ENCODE measurements at regions not wholly inside any gene's neighbourhood (a gene's known extent, or its start where the extent isn't known, plus 50 kb on each side); places are given as distances from the start of the nearest gene placed in this dataset.
A peak's percentile ranks its signal among the peaks of the same experiment; 100 is the strongest.
"Not testable (repeated sequence)": the region's sequence is repeated elsewhere in the genome, so short reads cannot be mapped to it uniquely, and the experiment has no call there.

GRCh38 chr18:33853187-33853586 lies 275.2 kb downstream of the ASXL3 start:
- no peak for DNase-seq

DNA sequence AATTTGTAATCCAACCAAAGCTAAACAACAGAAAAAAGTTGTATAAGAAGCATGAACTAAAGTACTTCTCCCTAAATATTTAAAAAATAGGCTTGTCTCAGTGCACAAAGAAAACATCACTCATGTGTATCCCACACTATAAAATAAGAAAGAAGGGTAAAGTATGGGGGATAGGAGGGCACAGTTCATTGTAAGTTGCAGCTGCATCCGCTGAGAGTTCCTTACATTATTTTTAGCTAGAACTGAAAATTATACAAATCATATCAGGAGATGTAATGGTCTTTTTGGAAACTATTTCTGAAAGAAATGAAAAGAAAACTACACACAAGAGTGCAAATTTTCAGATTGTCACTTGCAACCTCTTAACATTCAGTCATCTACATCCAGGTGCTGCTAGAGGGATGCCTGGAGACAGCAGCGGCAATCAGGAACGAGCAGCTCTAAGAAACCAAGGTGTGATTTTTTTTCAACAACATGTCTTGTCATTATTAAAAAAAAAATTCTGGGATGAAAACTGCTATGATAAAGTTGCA lies 273.6 kb downstream of the ASXL3 start:
- no peak for DNase-seq

DNA sequence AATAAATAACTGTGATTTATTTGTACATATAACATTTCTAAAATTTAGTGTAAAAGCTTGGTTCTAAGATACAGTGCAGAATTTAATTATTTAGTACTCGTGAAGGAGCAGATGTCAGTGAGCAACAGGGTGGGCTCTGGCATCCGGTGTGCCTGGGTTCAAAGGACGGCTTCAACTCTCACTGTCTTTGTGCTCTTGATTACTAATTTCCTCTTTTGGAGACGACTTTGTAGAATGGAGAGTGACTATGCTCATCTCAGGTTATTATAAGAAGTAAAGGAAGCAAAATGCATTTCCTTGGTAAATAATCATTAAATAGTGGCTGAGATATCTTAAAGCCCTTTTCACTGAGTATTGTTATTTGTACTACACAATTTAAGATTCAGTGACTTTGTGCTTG lies 271.7 kb downstream of the ASXL3 start:
- no peak for DNase-seq

GRCh38 chr18:33844232-33844631 lies 266.2 kb downstream of the ASXL3 start:
- DNase-seq = no peak

GRCh38 chr18:33841221-33841967 lies 263.4 kb downstream of the ASXL3 start:
- no peak for DNase-seq

DNA sequence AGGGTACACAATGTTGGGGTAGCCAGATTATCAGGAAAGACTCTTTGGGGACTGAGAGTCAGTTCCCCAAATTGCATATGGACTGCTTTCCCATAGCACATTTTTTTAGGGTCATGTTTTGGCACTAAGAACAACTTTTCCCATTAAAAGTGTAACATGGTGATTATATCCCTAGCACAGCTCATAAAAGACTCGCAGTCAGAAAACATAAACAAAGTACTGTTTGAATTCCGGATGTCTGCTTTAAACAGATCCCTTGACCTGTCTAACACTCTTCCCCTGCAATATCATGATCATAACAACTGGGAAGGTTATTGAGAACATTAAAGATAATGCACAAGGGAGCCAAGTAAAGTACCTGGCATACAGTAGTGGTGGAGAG lies 262.2 kb downstream of the ASXL3 start:
- no peak for DNase-seq

DNA sequence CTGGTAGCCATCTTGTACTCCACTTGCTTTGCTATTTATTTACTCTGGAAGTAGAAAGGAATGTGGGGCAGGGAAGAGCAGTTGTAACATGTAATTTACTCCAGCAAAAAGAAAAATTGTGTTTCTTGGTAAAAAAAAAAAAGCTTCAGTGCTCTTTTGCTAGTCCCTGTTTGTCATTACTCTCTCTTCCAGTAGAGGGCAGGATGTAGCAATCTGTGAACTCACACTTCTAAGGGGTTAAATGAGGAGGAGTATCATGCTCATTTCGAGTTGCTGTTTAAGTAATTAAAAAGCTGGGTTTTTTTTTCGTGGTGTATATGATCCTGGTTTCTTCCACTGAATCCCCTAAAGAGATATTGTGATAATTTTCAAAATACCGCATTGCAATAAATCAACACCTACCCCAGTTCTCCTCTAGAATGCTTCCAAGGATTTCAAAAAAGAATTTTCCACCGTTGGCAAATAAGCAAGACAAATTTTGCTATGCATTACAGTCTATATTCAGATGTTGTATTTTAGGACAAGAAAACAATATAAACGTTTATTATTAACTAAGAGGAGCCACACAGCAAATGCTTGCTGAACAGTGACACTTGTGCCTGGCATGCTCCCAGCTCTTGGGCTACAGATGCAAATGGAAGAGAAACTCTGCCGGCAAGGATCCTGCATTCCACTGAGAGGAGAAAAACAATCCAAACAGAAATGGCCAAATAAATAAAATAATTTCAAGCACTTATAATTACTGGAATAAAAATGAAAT lies 261.6 kb downstream of the ASXL3 start:
- DNase-seq = peak; percentile 62

GRCh38 chr18:33838054-33838453 lies 260.0 kb downstream of the ASXL3 start:
- no peak for DNase-seq

DNA sequence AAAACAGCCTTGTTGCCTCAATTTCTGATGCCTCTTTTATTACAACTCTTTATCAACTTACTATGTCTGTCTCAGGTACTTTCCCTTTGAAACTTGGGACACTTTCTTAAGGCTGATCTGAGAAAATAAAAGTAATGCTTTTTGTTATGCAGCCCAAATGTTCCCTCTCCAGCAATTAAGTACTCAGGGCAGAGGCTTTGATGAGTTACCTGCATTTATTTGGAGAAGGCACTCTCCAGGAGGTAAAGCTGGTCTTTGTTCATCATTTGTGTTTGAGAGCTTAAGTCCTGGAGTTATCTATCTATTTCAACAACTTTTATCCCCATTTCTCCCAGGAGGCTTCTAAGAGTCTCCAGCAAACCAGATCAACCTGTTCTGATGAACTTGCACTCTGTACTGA lies 259.2 kb downstream of the ASXL3 start:
- DNase-seq = no peak

DNA sequence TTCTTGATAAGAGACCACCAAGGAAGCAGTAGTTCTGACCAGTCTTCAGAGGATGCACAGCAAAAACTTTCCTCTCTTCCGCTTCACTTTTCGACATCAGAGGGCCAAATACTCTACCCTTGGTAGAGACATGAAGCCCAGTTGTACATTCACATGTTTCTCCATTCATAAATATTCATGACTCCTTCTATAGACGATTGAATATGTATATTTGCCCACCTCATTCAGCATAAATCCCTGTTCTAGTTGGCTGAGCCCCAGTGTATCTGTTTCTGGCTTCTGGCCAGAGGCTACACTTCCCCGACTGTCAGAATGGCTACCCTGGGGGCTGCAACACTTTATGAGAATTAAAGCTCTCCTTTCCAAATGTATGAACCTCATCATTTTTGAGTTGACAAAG lies 258.5 kb downstream of the ASXL3 start:
- DNase-seq = no peak

- DNase-seq = no peak
These were observed 257.4 kb downstream of the ASXL3 start for GRCh38 chr18:33835419-33835818.

DNA sequence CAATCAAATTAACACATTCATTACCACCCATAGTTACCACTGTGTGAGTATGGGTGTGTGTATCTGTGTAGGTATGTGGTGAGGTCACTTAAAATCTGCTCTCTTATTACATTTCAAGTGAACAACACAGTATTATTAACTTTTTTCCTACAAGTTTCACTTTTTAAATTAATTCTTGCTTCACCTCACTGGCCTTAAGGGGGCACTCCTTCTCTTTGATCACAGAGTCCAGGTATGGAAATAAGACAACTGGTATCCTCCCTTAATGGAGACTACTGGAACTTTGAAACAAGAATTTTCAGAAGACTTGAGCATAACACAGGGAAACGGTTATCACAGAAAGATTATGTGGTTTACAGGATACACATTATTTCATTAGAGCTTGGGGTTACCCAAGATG lies 255.8 kb downstream of the ASXL3 start:
- DNase-seq = no peak

- no peak for DNase-seq
These were observed 253.4 kb downstream of the ASXL3 start for GRCh38 chr18:33831424-33831823.

DNA sequence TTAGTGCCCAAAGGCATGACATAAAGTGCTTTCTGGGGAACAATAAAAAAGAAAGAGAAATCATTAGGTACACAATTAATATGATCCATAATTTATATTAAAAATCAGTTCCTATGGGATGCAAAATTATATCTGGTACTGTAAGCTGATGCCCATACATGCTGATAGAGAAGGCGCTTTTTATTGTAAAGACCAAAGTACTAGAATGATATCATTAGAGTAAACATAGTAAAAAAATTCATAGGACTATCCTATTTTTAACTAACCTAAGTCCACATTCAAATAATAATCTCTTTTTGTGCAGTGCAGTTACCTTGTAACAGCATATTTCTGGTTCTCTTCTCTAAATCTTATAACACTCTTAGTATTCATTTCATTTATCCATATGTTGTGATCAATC lies 252.2 kb downstream of the ASXL3 start:
- DNase-seq = no peak

DNA sequence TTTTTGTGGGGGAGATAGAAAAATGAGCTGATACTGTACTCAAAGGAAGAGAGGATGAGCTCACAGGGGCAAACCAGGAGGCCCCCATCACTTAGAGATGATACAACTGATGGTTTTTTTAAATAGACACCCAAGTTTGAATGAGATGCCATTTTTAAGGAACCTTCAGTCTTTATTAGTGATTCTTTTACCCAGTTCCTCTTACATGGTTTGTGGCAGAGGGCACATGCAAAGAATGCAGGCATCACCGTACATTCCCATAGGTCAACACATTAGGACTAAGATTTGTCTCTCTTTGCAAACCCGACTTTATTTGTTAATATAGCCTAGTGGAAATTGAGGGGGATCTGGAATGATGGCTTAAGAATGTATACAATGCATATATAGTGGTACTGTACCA lies 250.9 kb downstream of the ASXL3 start:
- DNase-seq = no peak

DNA sequence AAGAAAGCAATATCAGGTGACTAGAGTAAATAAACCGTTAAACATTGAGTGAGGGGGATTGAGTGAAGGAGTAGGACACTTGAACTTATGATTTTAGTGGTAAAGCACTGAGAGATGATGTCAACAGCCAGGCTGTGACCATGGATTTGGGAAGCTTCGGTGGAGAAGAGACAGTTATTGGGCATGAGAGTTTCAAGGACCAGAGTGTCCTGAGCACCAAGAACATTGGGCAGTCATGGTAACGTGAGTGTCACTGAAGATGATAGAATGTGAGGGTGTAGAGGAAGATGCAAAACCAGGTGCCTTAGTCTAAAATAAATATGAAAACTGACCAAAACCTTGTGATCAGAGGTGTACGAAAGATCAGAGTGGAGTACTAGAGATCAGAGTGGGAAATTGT lies 248.1 kb downstream of the ASXL3 start:
- DNase-seq = no peak

- no peak for DNase-seq
These were observed 243.5 kb downstream of the ASXL3 start for GRCh38 chr18:33821503-33821902.

DNA sequence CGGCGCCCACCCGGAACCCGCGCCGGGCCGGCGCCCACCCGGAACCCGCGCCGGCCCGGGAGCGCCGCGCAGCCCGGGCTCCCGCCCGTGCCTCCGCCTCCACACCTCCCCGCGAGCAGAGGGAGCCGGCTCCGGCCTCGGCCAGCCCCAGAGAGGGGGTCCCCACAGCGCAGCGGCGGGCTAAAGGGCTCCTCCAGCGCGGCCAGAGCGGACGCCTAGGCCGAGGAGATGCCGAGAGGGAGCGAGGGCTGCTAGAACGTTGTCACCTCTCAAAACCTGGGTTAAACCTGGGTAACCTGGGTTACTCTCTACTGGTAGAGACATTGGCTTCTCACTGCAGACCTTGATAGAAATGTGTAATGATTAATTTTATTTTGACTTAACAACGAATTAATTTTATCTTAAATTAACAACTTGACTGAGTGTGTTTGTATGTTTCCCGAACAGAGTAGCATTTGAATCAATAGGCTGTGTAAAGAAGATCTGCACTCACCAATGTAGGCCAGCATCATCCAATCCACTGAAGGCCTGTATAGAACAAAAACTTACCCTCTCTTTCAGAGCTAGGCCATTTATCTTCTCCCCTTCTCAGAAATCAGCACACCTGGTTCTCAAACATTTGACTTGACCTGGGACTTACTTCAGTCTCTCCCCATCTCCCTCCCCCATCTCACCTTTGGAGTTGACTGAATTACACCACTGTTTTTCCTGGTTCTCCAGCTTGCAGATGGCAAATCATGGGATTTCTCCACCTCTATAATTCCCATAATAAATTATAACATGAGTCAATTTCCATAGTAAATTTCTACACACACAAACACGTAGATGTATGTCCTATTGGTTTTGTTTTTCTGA lies 242.7 kb downstream of the ASXL3 start:
- no peak for DNase-seq

DNA sequence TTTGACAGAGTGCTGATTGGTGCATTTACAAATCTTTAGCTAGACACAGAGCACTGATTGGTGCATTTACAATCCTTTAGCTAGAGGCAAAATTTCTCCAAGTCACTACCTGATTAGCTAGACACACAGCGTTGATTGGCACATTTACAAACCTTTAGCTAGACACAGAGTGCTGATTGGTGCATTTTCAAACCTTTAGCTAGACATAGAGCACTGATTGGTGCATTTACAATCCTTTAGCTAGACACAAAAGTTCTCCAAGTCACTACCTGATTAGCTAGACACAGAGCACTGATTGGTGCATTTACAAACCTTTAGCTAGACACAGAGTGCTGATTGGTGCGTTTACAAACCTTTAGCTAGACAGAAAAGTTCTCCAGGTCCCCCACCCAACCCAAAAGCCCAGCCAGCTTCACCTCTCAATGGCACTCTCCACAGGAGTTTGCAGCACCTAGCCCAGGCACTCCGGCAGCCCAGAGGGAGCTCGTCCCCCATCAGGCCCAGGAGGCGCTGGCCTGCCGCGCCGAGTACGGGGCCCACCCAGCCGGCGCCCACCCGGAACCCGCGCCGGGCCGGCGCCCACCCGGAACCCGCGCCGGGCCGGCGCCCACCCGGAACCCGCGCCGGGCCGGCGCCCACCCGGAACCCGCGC lies 241.8 kb downstream of the ASXL3 start:
- not testable (repeated sequence) for DNase-seq

DNA sequence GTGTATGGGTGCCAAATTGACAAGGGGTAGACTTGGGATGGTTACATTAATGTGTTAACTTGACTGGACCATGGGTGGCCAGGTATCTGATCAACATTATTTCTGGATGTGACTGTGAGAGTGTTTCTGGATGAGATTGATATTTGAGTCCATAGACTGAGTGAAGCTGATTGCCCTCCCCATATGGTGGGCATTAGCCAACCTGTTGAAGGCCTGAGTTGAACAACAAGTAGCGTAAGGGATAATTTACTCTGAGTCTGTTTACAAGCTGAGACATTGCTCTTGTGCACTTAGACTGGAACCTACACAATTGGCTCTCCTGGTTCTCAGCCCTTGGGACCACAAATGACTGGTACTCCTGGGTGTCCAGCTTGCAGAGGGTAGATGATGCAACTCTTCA lies 240.1 kb downstream of the ASXL3 start:
- DNase-seq = no peak

GRCh38 chr18:33817096-33817495 lies 239.1 kb downstream of the ASXL3 start:
- DNase-seq = no peak

DNA sequence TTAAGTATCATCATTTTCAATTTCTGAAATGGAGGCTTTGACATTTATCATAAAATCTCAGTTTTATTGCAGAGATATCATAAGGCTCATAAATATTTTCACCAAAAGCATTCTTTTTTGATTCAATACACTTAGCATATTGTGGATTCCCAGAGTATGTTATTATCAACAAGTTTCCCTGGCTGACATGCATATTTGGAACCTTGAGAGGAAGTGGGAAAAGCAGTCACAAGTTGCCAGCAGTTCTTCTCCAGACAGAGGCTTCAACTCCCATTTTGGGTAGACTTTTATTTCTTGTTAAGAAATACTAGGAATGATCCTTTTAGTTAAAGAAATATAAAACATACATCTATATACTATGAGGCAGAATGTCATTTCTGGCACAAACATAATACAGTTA lies 236.5 kb downstream of the ASXL3 start:
- no peak for DNase-seq

DNA sequence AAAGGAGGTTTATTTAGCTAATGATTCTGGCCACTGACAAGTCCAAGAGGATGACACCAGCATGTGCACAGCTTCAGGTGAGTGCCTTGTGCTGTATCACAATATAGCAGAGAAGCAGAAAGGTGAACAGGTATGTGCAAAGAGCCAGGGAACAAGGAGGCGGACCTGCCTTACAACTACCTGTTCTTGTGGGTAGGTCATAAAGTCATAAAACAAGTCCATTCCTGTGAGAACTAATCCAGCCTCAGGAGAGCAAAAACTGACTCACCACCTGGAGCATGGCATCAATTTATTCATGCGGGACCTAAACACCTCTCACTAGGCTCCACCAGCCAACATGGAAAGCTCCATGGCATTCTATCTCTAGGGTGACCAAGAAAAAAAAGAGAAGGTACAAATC lies 234.2 kb downstream of the ASXL3 start:
- no peak for DNase-seq

Measured in hindlimb muscle (tissue), 1 donor.